ENCODE measurements at regions not wholly inside any gene's neighbourhood (a gene's known extent, or its start where the extent isn't known, plus 50 kb on each side); places are given as distances from the start of the nearest gene placed in this dataset.

DNA sequence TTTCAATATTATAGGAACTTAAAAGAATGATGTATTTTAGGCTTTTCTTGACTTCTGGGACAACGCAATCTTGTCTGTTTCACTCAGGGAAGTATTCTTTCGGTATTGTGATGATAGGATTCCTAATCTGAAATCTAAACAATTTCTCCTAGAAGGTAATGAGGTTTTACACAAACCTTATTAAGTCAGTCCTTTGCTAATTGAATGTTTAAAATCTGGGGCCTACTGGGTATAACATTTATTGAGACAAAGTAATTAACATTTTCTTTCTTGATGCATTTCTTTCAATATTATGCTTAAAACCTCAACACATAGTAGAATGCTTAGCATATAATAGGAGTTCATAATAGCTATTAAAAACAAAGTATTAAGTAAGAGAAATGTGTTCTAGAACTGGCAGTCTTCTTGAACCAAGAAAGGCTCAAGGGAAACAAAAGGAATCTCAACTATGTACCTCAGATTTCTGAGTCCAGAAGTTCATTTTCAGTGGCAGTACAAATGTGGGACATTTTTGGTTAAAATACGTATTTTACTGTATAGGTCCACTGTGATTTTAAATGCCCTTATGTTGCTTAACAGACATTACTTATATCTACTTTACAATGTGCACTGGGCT lies 121.4 kb upstream of the BMP2 start:
- no peaks in the 10 kb centered on the region for H3K79me2 ChIP-seq (ENCODE audit: control insufficient read depth in 1 of 2, insufficient read depth in 2 of 2, low read length in 2 of 2)
- H2BK12ac ChIP-seq (ENCODE audit: low read depth, low read length): no peak overlapping the region
- no peaks in the 10 kb centered on the region for H3K79me1 ChIP-seq (ENCODE audit: low read depth, low read length)
- no peak overlapping the region for H3K14ac ChIP-seq (ENCODE audit: insufficient read length)
- POLR2A ChIA-PET (ENCODE audit: partially characterized antibody): no interaction called here
- H2BK5ac ChIP-seq (ENCODE audit: low read depth, low read length): no peak overlapping the region
- H3K9ac ChIP-seq (replicated peaks in 1 of 4; ENCODE audit: extremely low read depth in 1 of 4, low read depth in 3 of 4, low read length in 3 of 4): no peak overlapping the region
- H3K27ac ChIP-seq (ENCODE audit: low read depth, low read length): no peak overlapping the region
- H3K18ac ChIP-seq (ENCODE audit: extremely low read depth, low read length): no peak overlapping the region
- H2AK5ac ChIP-seq (ENCODE audit: low read depth, low read length): no peak overlapping the region
- H3K36me3 ChIP-seq (ENCODE audit: control insufficient read depth in 2 of 4, insufficient read depth in 4 of 4, low read length in 3 of 4): no peaks in the 10 kb centered on the region
- no peak overlapping the region for H4K8ac ChIP-seq (ENCODE audit: extremely low read depth, insufficient read depth, low read length)
- H2BK20ac ChIP-seq (ENCODE audit: low read length): no peak overlapping the region
- no peak overlapping the region for H2BK15ac ChIP-seq (ENCODE audit: low read length)
- no peaks in the 10 kb centered on the region for H4K20me1 ChIP-seq (replicated peaks in 1 of 2; ENCODE audit: control insufficient read depth in 1 of 2, insufficient read depth in 2 of 2, low read length in 2 of 2)
- H2AFZ ChIP-seq (ENCODE audit: low read length): no peak overlapping the region
- DNase-seq (ENCODE audit: low read depth in 1 of 2, low spot score in 2 of 2): no peak
- no peak for FAIRE-seq
- no peak overlapping the region for H3K4me3 ChIP-seq (ENCODE audit: extremely low read depth in 1 of 4, insufficient read depth in 2 of 4, low read depth in 3 of 4, low read length in 4 of 4)
- no peaks in the 10 kb centered on the region for H3K27me3 ChIP-seq (replicated peaks in 1 of 4; ENCODE audit: control insufficient read depth in 3 of 4, extremely low read depth in 1 of 4, insufficient read depth in 3 of 4, low read length in 3 of 4)
- CTCF ChIA-PET (ENCODE audit: partially characterized antibody): interaction anchor here (0.7 kb wide), 1 partner anchor 287 kb away, joined by 3 read pairs; no protein-coding TSS in a partner anchor
- H3K4me2 ChIP-seq (ENCODE audit: insufficient read depth in 1 of 2, low read depth in 2 of 2, low read length in 2 of 2): no peak overlapping the region
- H3K4ac ChIP-seq (replicated peaks; ENCODE audit: insufficient read length, low read depth, low read length): no peak overlapping the region
- H3K23me2 ChIP-seq (ENCODE audit: low read depth, low read length): no peaks in the 10 kb centered on the region
- no peak overlapping the region for H2BK120ac ChIP-seq (replicated peaks; ENCODE audit: low read depth, low read length)
- no peak overlapping the region for H4K91ac ChIP-seq (replicated peaks; ENCODE audit: insufficient read length, low read length)
- no peak overlapping the region for H3K23ac ChIP-seq (ENCODE audit: insufficient read length)
- WGBS, 2 experiments (ENCODE audit: extremely low coverage in 1 of 2, insufficient coverage in 1 of 2, insufficient read length in 1 of 2, insufficient replicate concordance in 2 of 2, low coverage in 1 of 2, low lambda C conversion rate in 2 of 2, missing lambda C conversion rate in 1 of 2): 94% methylated on average over 3 of the region's 3 CpGs; no CpG with 5 or more reads in 1 of the 2 experiments
- H3K56ac ChIP-seq (replicated peaks; ENCODE audit: insufficient read length, low read depth, low read length): no peak overlapping the region
- H3K4me1 ChIP-seq (replicated peaks in 1 of 4; ENCODE audit: control insufficient read depth in 3 of 4, insufficient read depth in 4 of 4, low read length in 3 of 4): no peaks in the 10 kb centered on the region
- H4K5ac ChIP-seq (ENCODE audit: insufficient read length, low read depth, low read length): no peak overlapping the region
- H3K9me3 ChIP-seq (ENCODE audit: insufficient read depth in 2 of 2, low read depth in 1 of 2, low read length in 1 of 2): no peaks in the 10 kb centered on the region
- no peak for TF ChIP-seq CEBPB (IDR thresholded peaks at IDR 0.05; ENCODE audit: low read depth, low read length)
- no peak for TF ChIP-seq TAF7 (optimal IDR thresholded peaks at IDR 0.05; ENCODE audit: borderline replicate concordance, low read depth, low read length)
- no peak for TF ChIP-seq KDM4A (IDR thresholded peaks at IDR 0.05; ENCODE audit: low read depth, low read length, severe bottlenecking)
- no peak for TF ChIP-seq PHF8 (conservative IDR thresholded peaks at IDR 0.05; ENCODE audit: low read depth, low read length)
- no peak for TF ChIP-seq HDAC6 (IDR thresholded peaks at IDR 0.05; ENCODE audit: low read depth, low read length)
- TF ChIP-seq CREB1 (IDR thresholded peaks at IDR 0.05): no peak
- TF ChIP-seq SIN3A (conservative IDR thresholded peaks at IDR 0.05 in 1 of 2, IDR thresholded peaks at IDR 0.05 in 1 of 2; ENCODE audit: low read depth in 1 of 2, low read length in 2 of 2): no peak
- TF ChIP-seq RBBP5 (IDR thresholded peaks at IDR 0.05; ENCODE audit: borderline replicate concordance, low read depth, low read length): no peak
- TF ChIP-seq TCF12 (IDR thresholded peaks at IDR 0.05; ENCODE audit: low read depth, low read length): no peak
- no peak for TF ChIP-seq RAD21 (IDR thresholded peaks at IDR 0.05 in 1 of 2, conservative IDR thresholded peaks at IDR 0.05 in 1 of 2; ENCODE audit: low read depth in 2 of 2, low read length in 2 of 2)
- no peak for TF ChIP-seq ZNF274 (IDR thresholded peaks at IDR 0.05; ENCODE audit: borderline replicate concordance, extremely low read depth, low read length)
- TF ChIP-seq SP2 (IDR thresholded peaks at IDR 0.05; ENCODE audit: low read length): no peak
- TF ChIP-seq CTBP2 (IDR thresholded peaks at IDR 0.05; ENCODE audit: borderline replicate concordance, insufficient read depth, insufficient read length, low read length): no peak
- no peak for TF ChIP-seq EZH2 (IDR thresholded peaks at IDR 0.05; ENCODE audit: low read depth, low read length, severe bottlenecking)
